ENCODE measurements at regions not wholly inside any gene's neighbourhood (a gene's known extent, or its start where the extent isn't known, plus 50 kb on each side); places are given as distances from the start of the nearest gene placed in this dataset.

DNA sequence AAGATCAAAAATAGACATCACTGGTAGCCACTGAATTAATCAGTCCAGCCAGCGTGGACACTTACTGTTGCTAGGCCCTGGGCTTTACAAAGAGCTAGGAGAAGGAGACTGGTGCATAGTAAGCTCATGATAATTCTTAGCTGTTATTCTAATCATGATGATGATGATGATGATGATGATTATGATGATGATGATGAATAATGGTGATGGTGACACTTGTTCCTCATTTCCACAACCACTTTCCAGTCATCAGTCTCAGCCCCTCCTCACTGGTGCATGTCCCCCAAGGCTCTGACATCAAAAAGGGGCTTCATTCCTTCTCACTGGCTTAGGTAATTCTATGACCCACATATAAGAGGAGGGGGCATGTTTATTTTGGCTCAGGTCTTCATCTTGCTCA is 701.0 kb downstream of the PTPRU start:
- Histone ChIP-seq H3K36me3 (ENCODE audit: low read depth) (no peaks in the 10 kb centered on the region), H3K9me3 (no peaks in the 10 kb centered on the region), H3K4me3 (no peak overlapping the region), H3K4me1 (ENCODE audit: low read depth) (no peaks in the 10 kb centered on the region)
- DNase-seq (no peak), ATAC-seq (no peak)
- intact Hi-C loops (cut with DNase I, micrococcal nuclease): no loop called here
- TF ChIP-seq, protein P1, sequence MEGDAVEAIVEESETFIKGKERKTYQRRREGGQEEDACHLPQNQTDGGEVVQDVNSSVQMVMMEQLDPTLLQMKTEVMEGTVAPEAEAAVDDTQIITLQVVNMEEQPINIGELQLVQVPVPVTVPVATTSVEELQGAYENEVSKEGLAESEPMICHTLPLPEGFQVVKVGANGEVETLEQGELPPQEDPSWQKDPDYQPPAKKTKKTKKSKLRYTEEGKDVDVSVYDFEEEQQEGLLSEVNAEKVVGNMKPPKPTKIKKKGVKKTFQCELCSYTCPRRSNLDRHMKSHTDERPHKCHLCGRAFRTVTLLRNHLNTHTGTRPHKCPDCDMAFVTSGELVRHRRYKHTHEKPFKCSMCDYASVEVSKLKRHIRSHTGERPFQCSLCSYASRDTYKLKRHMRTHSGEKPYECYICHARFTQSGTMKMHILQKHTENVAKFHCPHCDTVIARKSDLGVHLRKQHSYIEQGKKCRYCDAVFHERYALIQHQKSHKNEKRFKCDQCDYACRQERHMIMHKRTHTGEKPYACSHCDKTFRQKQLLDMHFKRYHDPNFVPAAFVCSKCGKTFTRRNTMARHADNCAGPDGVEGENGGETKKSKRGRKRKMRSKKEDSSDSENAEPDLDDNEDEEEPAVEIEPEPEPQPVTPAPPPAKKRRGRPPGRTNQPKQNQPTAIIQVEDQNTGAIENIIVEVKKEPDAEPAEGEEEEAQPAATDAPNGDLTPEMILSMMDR (IDR thresholded peaks at IDR 0.05): no peak

DNA sequence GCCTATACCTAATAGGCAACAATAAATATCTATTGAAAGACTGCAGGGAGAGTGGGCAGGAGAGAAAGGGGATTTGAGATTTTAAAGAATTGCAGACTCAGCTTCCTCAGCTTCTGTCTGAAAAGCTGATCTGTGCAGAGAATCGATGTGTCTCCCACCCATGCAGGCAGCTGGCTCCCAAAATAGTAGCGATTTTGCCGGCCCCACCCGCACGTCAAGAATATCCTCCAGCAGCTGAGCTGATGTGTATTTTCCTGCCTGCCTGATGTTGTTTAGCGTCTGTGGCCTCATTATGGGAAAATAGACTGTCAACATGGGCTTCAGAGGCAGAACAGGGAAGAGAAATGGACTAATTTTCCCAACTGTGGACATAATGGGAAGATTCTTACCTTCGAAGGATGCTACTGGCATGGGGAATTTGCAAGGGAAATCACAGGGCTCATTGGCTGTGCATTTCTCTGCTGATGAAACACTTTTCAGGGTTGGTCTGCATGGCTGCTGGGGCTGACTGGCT is 699.8 kb downstream of the PTPRU start:
- DNase-seq: no peak
- no peak for ATAC-seq
- no peak overlapping the region for H3K4me3 ChIP-seq
- H3K36me3 ChIP-seq (ENCODE audit: low read depth): no peaks in the 10 kb centered on the region
- H3K4me1 ChIP-seq (ENCODE audit: low read depth): no peaks in the 10 kb centered on the region
- intact Hi-C loops (cut with DNase I, micrococcal nuclease): no loop called here
- no peaks in the 10 kb centered on the region for H3K9me3 ChIP-seq
- TF ChIP-seq, protein P1 (IDR thresholded peaks at IDR 0.05): no peak

DNA sequence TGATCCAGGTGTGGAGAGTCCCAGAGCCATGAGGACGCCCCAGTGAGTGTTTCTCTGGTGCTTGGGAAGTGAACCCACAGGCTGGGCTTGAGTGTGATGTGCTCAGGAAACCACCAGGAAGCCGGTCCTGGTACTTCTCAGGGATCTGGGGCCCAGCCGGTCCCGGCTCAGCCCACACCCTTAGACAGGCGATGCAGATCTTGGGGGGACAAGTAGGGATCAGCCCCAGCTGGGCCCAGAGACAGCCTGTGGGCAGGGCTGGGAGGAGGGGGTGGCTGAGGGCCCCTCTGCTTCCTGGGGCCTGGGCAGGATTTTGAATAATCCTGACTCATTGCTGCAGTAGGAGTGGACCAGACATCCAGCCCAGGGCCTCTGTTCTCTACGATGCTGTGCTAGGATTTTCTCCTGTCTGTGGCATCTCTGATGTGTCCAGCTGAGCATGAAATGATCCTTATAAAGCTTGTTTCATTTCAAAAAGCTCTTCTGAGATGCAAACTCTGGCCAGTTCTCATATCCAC is 698.0 kb downstream of the PTPRU start:
- Histone ChIP-seq H3K36me3 (ENCODE audit: low read depth) (no peaks in the 10 kb centered on the region), H3K4me1 (ENCODE audit: low read depth) (no peaks in the 10 kb centered on the region), H3K4me3 (no peak overlapping the region), H3K9me3 (no peaks in the 10 kb centered on the region)
- ATAC-seq (no peak), DNase-seq (no peak)
- intact Hi-C loops (cut with DNase I, micrococcal nuclease): no loop called here
- TF ChIP-seq, protein P1 (IDR thresholded peaks at IDR 0.05): no peak

DNA sequence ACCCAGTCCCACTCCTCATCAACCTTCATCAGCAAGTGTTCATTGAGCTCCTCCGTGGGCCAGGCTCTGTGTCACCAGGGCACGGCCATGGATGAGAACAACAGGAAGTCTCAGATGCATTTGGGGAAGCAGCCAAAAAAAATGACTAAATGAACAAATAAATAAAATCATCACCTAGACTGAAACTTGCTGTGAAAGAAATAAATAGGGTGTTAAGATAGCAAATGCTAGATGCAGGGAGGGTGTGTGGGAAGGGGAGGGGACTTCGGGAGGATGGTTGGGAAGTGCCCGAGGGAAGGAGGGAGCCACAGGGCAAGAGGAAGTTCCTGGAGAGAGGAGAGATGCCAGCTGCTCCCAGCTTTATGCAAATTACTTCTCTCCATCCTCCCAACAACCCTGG is 696.7 kb downstream of the PTPRU start:
- Histone ChIP-seq H3K4me3 (no peak overlapping the region), H3K4me1 (ENCODE audit: low read depth) (no peaks in the 10 kb centered on the region), H3K9me3 (no peaks in the 10 kb centered on the region), H3K36me3 (ENCODE audit: low read depth) (no peaks in the 10 kb centered on the region)
- DNase-seq (no peak), ATAC-seq (peak; percentile 24)
- intact Hi-C loops (cut with DNase I, micrococcal nuclease): no loop called here
- TF ChIP-seq, protein P1 (IDR thresholded peaks at IDR 0.05): no peak

DNA sequence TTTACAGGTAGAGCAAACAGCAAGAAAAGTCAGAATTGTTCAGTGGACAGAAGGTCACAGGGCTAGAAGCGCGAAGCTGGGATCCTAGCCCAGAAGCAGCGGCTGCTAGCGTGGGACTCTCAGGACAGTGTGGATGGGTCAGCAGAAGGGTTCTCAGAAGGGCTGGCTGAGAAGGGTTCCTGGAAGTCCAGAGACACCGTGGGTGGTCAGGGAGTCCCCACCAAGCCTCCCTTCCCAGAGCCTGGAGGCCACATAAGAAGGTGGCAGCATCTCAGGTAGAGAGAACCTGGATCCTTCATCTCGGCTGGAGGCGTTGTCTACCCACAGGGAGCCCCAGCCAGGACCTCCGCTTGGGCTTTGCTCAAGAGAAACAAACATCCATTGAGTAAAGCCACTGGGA is 696.3 kb downstream of the PTPRU start:
- DNase-seq (no peak), ATAC-seq (no peak)
- TF ChIP-seq, protein P1 (IDR thresholded peaks at IDR 0.05): no peak
- H3K4me1 ChIP-seq (ENCODE audit: low read depth): no peaks in the 10 kb centered on the region
- H3K4me3 ChIP-seq: no peak overlapping the region
- intact Hi-C loops (cut with DNase I, micrococcal nuclease): no loop called here
- no peaks in the 10 kb centered on the region for H3K9me3 ChIP-seq
- no peaks in the 10 kb centered on the region for H3K36me3 ChIP-seq (ENCODE audit: low read depth)

All from mucosa of descending colon (tissue), 3 donors.